Fibroblast of pulmonary artery (primary cell): ENCODE measurements at regions not wholly inside any gene's neighbourhood (a gene's known extent, or its start where the extent isn't known, plus 50 kb on each side); places are given as distances from the start of the nearest gene placed in this dataset.

ENCODE experiments used
- DNase-seq: peaks from one replicate; pipeline ENCODE4 v3.0.0-alpha.2; 2010; ENCODE audit warnings: low read depth
- H3K4me3 ChIP-seq: replicated peaks from 2 replicates; pipeline ENCODE4 v1.5.1; 2011; ENCODE audit warnings: low read depth, mild to moderate bottlenecking, control low read depth, low read length, moderate library complexity
- CTCF ChIP-seq: IDR thresholded peaks from 2 replicates; pipeline ENCODE4 v1.5.1; 2011; ENCODE audit warnings: mild to moderate bottlenecking, control low read depth, low read length, inconsistent platforms; ENCODE audit errors: missing control alignments

GRCh38 chr11:116600930-116601329 is 171.9 kb downstream of the BUD13 start:
- no peak overlapping the region for H3K4me3 ChIP-seq
- no peak for TF ChIP-seq CTCF
- no peak for DNase-seq

GRCh38 chr11:116598556-116598955 is 174.2 kb downstream of the BUD13 start:
- no peak for DNase-seq
- TF ChIP-seq CTCF: no peak

GRCh38 chr11:116598036-116598435 is 174.8 kb downstream of the BUD13 start:
- TF ChIP-seq CTCF: no peak

More at GRCh38 chr11:116598556-116598955, 174.2 kb downstream of the BUD13 start:
- H3K4me3 ChIP-seq: no peak overlapping the region

GRCh38 chr11:116596346-116597260 is 176.2 kb downstream of the BUD13 start:
- H3K4me3 ChIP-seq: no peak overlapping the region
- no peak for DNase-seq
- no peak for TF ChIP-seq CTCF

More at GRCh38 chr11:116598036-116598435, 174.8 kb downstream of the BUD13 start:
- H3K4me3 ChIP-seq: no peak overlapping the region
- DNase-seq: no peak

GRCh38 chr11:116595305-116595880 is 177.4 kb downstream of the BUD13 start:
- TF ChIP-seq CTCF: no peak
- no peak for DNase-seq

GRCh38 chr11:116590844-116591570 is 181.8 kb downstream of the BUD13 start:
- no peak for TF ChIP-seq CTCF
- H3K4me3 ChIP-seq: no peak overlapping the region
- DNase-seq: no peak

More at GRCh38 chr11:116595305-116595880, 177.4 kb downstream of the BUD13 start:
- H3K4me3 ChIP-seq: no peak overlapping the region
